Loucy (cell line): ENCODE measurements at regions not wholly inside any gene's neighbourhood (a gene's known extent, or its start where the extent isn't known, plus 50 kb on each side); places are given as distances from the start of the nearest gene placed in this dataset.

Source experiments
- H2AFZ ChIP-seq: fragments of 200-600 bp; sonication (generic); 2 replicates; pipeline ENCODE4 v1.6.0; 2016; ENCODE audit warnings: antibody characterized with exemption, mild to moderate bottlenecking, low read length, moderate library complexity
- H3F3A ChIP-seq: fragments of 200-600 bp; 2 replicates; pipeline ENCODE4 v1.6.0; 2016; ENCODE audit warnings: antibody characterized with exemption, low read depth, mild to moderate bottlenecking
- H3K27me3 ChIP-seq: fragments of 200-600 bp; sonication (generic); 2 replicates; pipeline ENCODE4 v1.6.1; 2014; ENCODE audit warnings: low read length, mild to moderate bottlenecking; ENCODE audit not compliant: insufficient read depth, poor library complexity, severe bottlenecking
- H3K36me3 ChIP-seq: fragments of 200-600 bp; sonication (generic); 2 replicates; pipeline ENCODE4 v1.6.1; 2016; ENCODE audit warnings: low read length; ENCODE audit not compliant: insufficient read depth
- H3K4me1 ChIP-seq: fragments of 200-600 bp; sonication (generic); 2 replicates; pipeline ENCODE4 v1.5.1; 2014; ENCODE audit warnings: low read length, mild to moderate bottlenecking; ENCODE audit not compliant: insufficient read depth, poor library complexity, severe bottlenecking
- H3K4me2 ChIP-seq: fragments of 200-600 bp; sonication (generic); 2 replicates; pipeline ENCODE4 v1.6.0; 2014; ENCODE audit warnings: antibody characterized with exemption, low read length, low read depth, mild to moderate bottlenecking; ENCODE audit not compliant: poor library complexity, severe bottlenecking
- H3K4me3 ChIP-seq: fragments of 200-600 bp; sonication (generic); 2 replicates; pipeline ENCODE4 v1.5.1; 2014; ENCODE audit warnings: low read length, mild to moderate bottlenecking, mixed read lengths; ENCODE audit not compliant: poor library complexity, severe bottlenecking
- H3K79me2 ChIP-seq: fragments of 200-600 bp; sonication (generic); 2 replicates; pipeline ENCODE4 v1.6.1; 2014; ENCODE audit warnings: low read length; ENCODE audit not compliant: insufficient read depth
- H3K9ac ChIP-seq: fragments of 200-600 bp; sonication (generic); 2 replicates; pipeline ENCODE4 v1.6.0; 2014; ENCODE audit warnings: mild to moderate bottlenecking, low read depth, low read length, moderate library complexity; ENCODE audit not compliant: poor library complexity, severe bottlenecking
- H3K9me2 ChIP-seq: fragments of 200-600 bp; sonication (generic); replicated peaks from 2 replicates; pipeline ENCODE4 v1.6.1; 2016; ENCODE audit warnings: low read depth, low read length, mixed read lengths
- H3K9me3 ChIP-seq: fragments of 200-600 bp; sonication (generic); 2 replicates; pipeline ENCODE4 v1.6.1; 2014; ENCODE audit warnings: mild to moderate bottlenecking, antibody characterized with exemption, low read length, low read depth; ENCODE audit not compliant: insufficient read depth
- H4K20me1 ChIP-seq: fragments of 200-600 bp; sonication (generic); 2 replicates; pipeline ENCODE4 v1.6.0; 2014; ENCODE audit warnings: antibody characterized with exemption, low read length, mild to moderate bottlenecking; ENCODE audit not compliant: insufficient read depth, poor library complexity, severe bottlenecking
- CTCF ChIP-seq: fragments of 200-600 bp; sonication (generic); conservative IDR thresholded peaks from 2 replicates; pipeline ENCODE4 v1.5.1; 2014; ENCODE audit warnings: mild to moderate bottlenecking, antibody characterized with exemption, low read length
- EZH2phosphoT487 ChIP-seq: fragments of 200-600 bp; IDR thresholded peaks from 2 replicates; pipeline ENCODE4 v1.6.1; 2018; ENCODE audit warnings: antibody characterized with exemption, mild to moderate bottlenecking, moderate library complexity, borderline replicate concordance

- Histone ChIP-seq H3K27me3 (no peaks in the 10 kb centered on the region), H3K9me2 (no peaks in the 10 kb centered on the region), H3K9me3 (no peaks in the 10 kb centered on the region), H3K79me2 (no peaks in the 10 kb centered on the region), H3K36me3 (no peaks in the 10 kb centered on the region), H3K4me2 (no peak overlapping the region), H3K9ac (no peak overlapping the region), H2AFZ (no peak overlapping the region), H3F3A (no peaks in the 10 kb centered on the region), H4K20me1 (no peaks in the 10 kb centered on the region), H3K4me1 (peaks cover 72% of the 10 kb centered on the region), H3K4me3 (no peak overlapping the region)
- TF ChIP-seq CTCF: no peak
- no peak for TF ChIP-seq EZH2phosphoT487
These were observed 169.4 kb upstream of the ALKAL2 start for GRCh38 chr2:457262-457661.

- peaks cover 58% of the 10 kb centered on the region for H3K4me1 ChIP-seq
- no peaks in the 10 kb centered on the region for H3K9me3 ChIP-seq
- H3K4me3 ChIP-seq: no peak overlapping the region
- H3K9me2 ChIP-seq: no peaks in the 10 kb centered on the region
- no peak overlapping the region for H3K4me2 ChIP-seq
- no peaks in the 10 kb centered on the region for H3F3A ChIP-seq
- H3K9ac ChIP-seq: no peak overlapping the region
- H3K36me3 ChIP-seq: no peaks in the 10 kb centered on the region
- no peak overlapping the region for H2AFZ ChIP-seq
- no peaks in the 10 kb centered on the region for H3K27me3 ChIP-seq
- no peaks in the 10 kb centered on the region for H4K20me1 ChIP-seq
- TF ChIP-seq CTCF: no peak
- no peak for TF ChIP-seq EZH2phosphoT487
- H3K79me2 ChIP-seq: no peaks in the 10 kb centered on the region
These were observed 168.0 kb upstream of the ALKAL2 start for GRCh38 chr2:455913-456312.

GRCh38 chr2:455015-455705 lies 167.3 kb upstream of the ALKAL2 start:
- H3F3A ChIP-seq: no peaks in the 10 kb centered on the region
- H3K9me3 ChIP-seq: no peaks in the 10 kb centered on the region
- no peaks in the 10 kb centered on the region for H3K79me2 ChIP-seq
- H3K36me3 ChIP-seq: no peaks in the 10 kb centered on the region
- H3K9me2 ChIP-seq: no peaks in the 10 kb centered on the region
- no peak overlapping the region for H2AFZ ChIP-seq
- peaks cover 52% of the 10 kb centered on the region for H3K4me1 ChIP-seq
- H4K20me1 ChIP-seq: no peaks in the 10 kb centered on the region
- H3K4me2 ChIP-seq: no peak overlapping the region
- no peak overlapping the region for H3K9ac ChIP-seq
- H3K4me3 ChIP-seq: no peak overlapping the region
- no peaks in the 10 kb centered on the region for H3K27me3 ChIP-seq
- TF ChIP-seq CTCF (no peak), EZH2phosphoT487 (no peak)
